ENCODE measurements at regions not wholly inside any gene's neighbourhood (a gene's known extent, or its start where the extent isn't known, plus 50 kb on each side); places are given as distances from the start of the nearest gene placed in this dataset.
"Not testable (repeated sequence)": the region's sequence is repeated elsewhere in the genome, so short reads cannot be mapped to it uniquely, and the experiment has no call there.

GRCh38 chr2:175431101-175431946 is 249.8 kb upstream of the ATP5MC3 start:
- TF ChIP-seq CTCF (IDR thresholded peaks at IDR 0.05; ENCODE audit: low read depth, low read length), result no peak
- no peak for DNase-seq (ENCODE audit: low read depth in 2 of 2)
- H3K4me3 ChIP-seq (replicated peaks in 1 of 2; ENCODE audit: low read depth in 2 of 2, low read length in 2 of 2), result no peak overlapping the region

GRCh38 chr2:175430236-175430635 is 248.7 kb upstream of the ATP5MC3 start:
- DNase-seq (ENCODE audit: low read depth in 2 of 2), result no peak
- no peak overlapping the region for H3K4me3 ChIP-seq (replicated peaks in 1 of 2; ENCODE audit: low read depth in 2 of 2, low read length in 2 of 2)
- TF ChIP-seq CTCF (IDR thresholded peaks at IDR 0.05; ENCODE audit: low read depth, low read length), result no peak

GRCh38 chr2:175418224-175418835 is 236.8 kb upstream of the ATP5MC3 start:
- no peak overlapping the region for H3K4me3 ChIP-seq (replicated peaks in 1 of 2; ENCODE audit: low read depth in 2 of 2, low read length in 2 of 2)
- no peak for TF ChIP-seq CTCF (IDR thresholded peaks at IDR 0.05; ENCODE audit: low read depth, low read length)
- no peak for DNase-seq (ENCODE audit: low read depth in 2 of 2)

GRCh38 chr2:175414882-175415487 is 233.5 kb upstream of the ATP5MC3 start:
- peak; percentile 72 for TF ChIP-seq CTCF (IDR thresholded peaks at IDR 0.05; ENCODE audit: low read depth, low read length)
- H3K4me3 ChIP-seq (replicated peaks in 1 of 2; ENCODE audit: low read depth in 2 of 2, low read length in 2 of 2), result no peak overlapping the region
- peak; percentile 65 to 69 for DNase-seq (ENCODE audit: low read depth in 2 of 2)

GRCh38 chr2:175414191-175414881 is 232.8 kb upstream of the ATP5MC3 start:
- H3K4me3 ChIP-seq (replicated peaks in 1 of 2; ENCODE audit: low read depth in 2 of 2, low read length in 2 of 2), result no peak overlapping the region
- DNase-seq (ENCODE audit: low read depth in 2 of 2), result no peak
- no peak for TF ChIP-seq CTCF (IDR thresholded peaks at IDR 0.05; ENCODE audit: low read depth, low read length)

GRCh38 chr2:175410941-175411340 is 229.4 kb upstream of the ATP5MC3 start:
- DNase-seq (ENCODE audit: low read depth in 2 of 2); H3K4me3 ChIP-seq (replicated peaks in 1 of 2; ENCODE audit: low read depth in 2 of 2, low read length in 2 of 2): not testable (repeated sequence)

- no peak for DNase-seq (ENCODE audit: low read depth in 2 of 2)
- H3K4me3 ChIP-seq (replicated peaks in 1 of 2; ENCODE audit: low read depth in 2 of 2, low read length in 2 of 2), result no peak overlapping the region
- TF ChIP-seq CTCF (IDR thresholded peaks at IDR 0.05; ENCODE audit: low read depth, low read length), result no peak
Observed at GRCh38 chr2:175404839-175405238, 223.3 kb upstream of the ATP5MC3 start.

Measured in cardiac fibroblast (primary cell).